ENCODE measurements at regions not wholly inside any gene's neighbourhood (a gene's known extent, or its start where the extent isn't known, plus 50 kb on each side); places are given as distances from the start of the nearest gene placed in this dataset.

GRCh38 chr6:166040292-166040691 lies 127.4 kb downstream of the TBXT start:
- no TSS peak for BruUV-seq (replicated peaks)
- H2AFZ ChIP-seq (ENCODE audit: low read depth, low read length) = no peak overlapping the region
- TF ChIP-seq EZH2 (IDR thresholded peaks at IDR 0.05; ENCODE audit: borderline replicate concordance, low read depth, low read length, severe bottlenecking) (no peak), GATA2 (IDR thresholded peaks at IDR 0.05; ENCODE audit: insufficient read depth, insufficient read length, low read depth, low read length) (no peak), MAX (IDR thresholded peaks at IDR 0.05; ENCODE audit: insufficient read depth, insufficient read length) (no peak), CTCF (IDR thresholded peaks at IDR 0.05; ENCODE audit: extremely low read depth in 1 of 2, insufficient read depth in 1 of 2, low read depth in 1 of 2, low read length in 2 of 2) (no peak), MYC (IDR thresholded peaks at IDR 0.05; ENCODE audit: low read depth, low read length) (no peak), FOS (IDR thresholded peaks at IDR 0.05; ENCODE audit: borderline replicate concordance, insufficient read depth, low read length) (no peak), POLR2A (IDR thresholded peaks at IDR 0.05; ENCODE audit: low read depth, low read length) (no peak), JUN (IDR thresholded peaks at IDR 0.05; ENCODE audit: borderline replicate concordance, insufficient read depth, insufficient read length, low read depth) (no peak), POLR2AphosphoS5 (IDR thresholded peaks at IDR 0.05; ENCODE audit: insufficient read depth, low read depth, low read length) (no peak)
- no peaks in the 10 kb centered on the region for H3K4me1 ChIP-seq (ENCODE audit: control insufficient read depth, extremely low read depth, insufficient read depth, low read length)
- no peaks in the 10 kb centered on the region for H3K27me3 ChIP-seq (ENCODE audit: control insufficient read depth in 2 of 2, insufficient read depth in 2 of 2, low read length in 2 of 2)
- H3K27ac ChIP-seq (ENCODE audit: insufficient read depth, low read depth, low read length) = no peak overlapping the region
- H3K79me2 ChIP-seq (ENCODE audit: control insufficient read depth, insufficient read depth, low read length) = no peaks in the 10 kb centered on the region
- H3K9ac ChIP-seq (replicated peaks; ENCODE audit: extremely low read depth, insufficient read depth, low read length) = no peak overlapping the region
- CTCF ChIA-PET = no interaction called here
- no peaks in the 10 kb centered on the region for H3K36me3 ChIP-seq (ENCODE audit: control insufficient read depth in 2 of 2, extremely low read depth in 1 of 2, insufficient read depth in 2 of 2, low read length in 2 of 2)
- no peak overlapping the region for H3K4me3 ChIP-seq (replicated peaks in 1 of 3; ENCODE audit: insufficient read depth in 1 of 3, low read depth in 1 of 3, low read length in 3 of 3)
- no peak overlapping the region for H3K4me2 ChIP-seq (ENCODE audit: insufficient read depth, low read length)
- dilution Hi-C loops (cut with MboI; ENCODE audit: extremely low pct_ligation_motif_present, low sequenced_read_pairs) = no loop called here
- H3K9me1 ChIP-seq (replicated peaks; ENCODE audit: control insufficient read depth, extremely low read depth, insufficient read depth, low read length) = no peaks in the 10 kb centered on the region
- H4K20me1 ChIP-seq (replicated peaks; ENCODE audit: control insufficient read depth, extremely low read depth, insufficient read depth, low read length) = no peaks in the 10 kb centered on the region
- POLR2A ChIA-PET = no interaction called here
- intact Hi-C loops (cut with micrococcal nuclease) = no loop called here
- DNase-seq (ENCODE audit: low read depth, low spot score) (no peak), FAIRE-seq (no peak)
- H3K9me3 ChIP-seq (replicated peaks; ENCODE audit: control insufficient read depth, insufficient read depth, low read length) = no peaks in the 10 kb centered on the region

Data from endothelial cell of umbilical vein (primary cell).